ENCODE measurements at regions not wholly inside any gene's neighbourhood (a gene's known extent, or its start where the extent isn't known, plus 50 kb on each side); places are given as distances from the start of the nearest gene placed in this dataset.
A peak's percentile ranks its signal among the peaks of the same experiment; 100 is the strongest.

GRCh38 chr7:128152721-128153120, 88.4 kb upstream of the LEP start:
- no peak for DNase-seq
- 84 to 88% methylated on average over 6 of the region's 6 CpGs for WGBS, 2 donors
- Histone ChIP-seq H3K36me3 (no peaks in the 10 kb centered on the region), H3K27me3 (no peaks in the 10 kb centered on the region), H3K9me3 (no peaks in the 10 kb centered on the region), H3K4me3 (no peak overlapping the region), H3K4me1 (no peaks in the 10 kb centered on the region), H3K27ac (no peak overlapping the region)
- TF ChIP-seq POLR2A (IDR thresholded peaks at IDR 0.05), result no peak
- TF ChIP-seq CTCF (IDR thresholded peaks at IDR 0.05), result no peak
- TF ChIP-seq POLR2AphosphoS5 (IDR thresholded peaks at IDR 0.05), result no peak
- no peak for TF ChIP-seq EP300 (IDR thresholded peaks at IDR 0.05)
- no peak for ATAC-seq (ENCODE audit: low FRiP score in 2 of 2)

GRCh38 chr7:128153436-128153835, 87.6 kb upstream of the LEP start:
- no peak for ATAC-seq (ENCODE audit: low FRiP score in 2 of 2)
- no peak overlapping the region for H3K27ac ChIP-seq
- H3K4me3 ChIP-seq, result no peak overlapping the region
- no peaks in the 10 kb centered on the region for H3K36me3 ChIP-seq
- DNase-seq, result peak in 1 of 2 donors; percentile 6
- H3K4me1 ChIP-seq, result no peaks in the 10 kb centered on the region
- no peaks in the 10 kb centered on the region for H3K9me3 ChIP-seq
- H3K27me3 ChIP-seq, result no peaks in the 10 kb centered on the region
- no peak for TF ChIP-seq POLR2AphosphoS5 (IDR thresholded peaks at IDR 0.05)
- TF ChIP-seq CTCF (IDR thresholded peaks at IDR 0.05), result no peak
- no peak for TF ChIP-seq POLR2A (IDR thresholded peaks at IDR 0.05)
- no peak for TF ChIP-seq EP300 (IDR thresholded peaks at IDR 0.05)
- 91 to 95% methylated on average over 3 to 6 of the region's 6 CpGs for WGBS, 2 donors

GRCh38 chr7:128154504-128154903, 86.6 kb upstream of the LEP start:
- no peaks in the 10 kb centered on the region for H3K4me1 ChIP-seq
- TF ChIP-seq POLR2A (IDR thresholded peaks at IDR 0.05) (no peak), CTCF (IDR thresholded peaks at IDR 0.05) (no peak), POLR2AphosphoS5 (IDR thresholded peaks at IDR 0.05) (no peak), EP300 (IDR thresholded peaks at IDR 0.05) (no peak)
- no peaks in the 10 kb centered on the region for H3K27me3 ChIP-seq
- DNase-seq (no peak), ATAC-seq (ENCODE audit: low FRiP score in 2 of 2) (no peak)
- H3K36me3 ChIP-seq, result no peaks in the 10 kb centered on the region
- 52 to 88% methylated on average over 1 of the region's 1 CpG for WGBS, 2 donors
- H3K4me3 ChIP-seq, result no peak overlapping the region
- H3K27ac ChIP-seq, result no peak overlapping the region
- no peaks in the 10 kb centered on the region for H3K9me3 ChIP-seq

GRCh38 chr7:128155100-128155740, 85.9 kb upstream of the LEP start:
- Histone ChIP-seq H3K4me1 (no peaks in the 10 kb centered on the region), H3K9me3 (no peaks in the 10 kb centered on the region), H3K27ac (no peak overlapping the region), H3K27me3 (no peaks in the 10 kb centered on the region), H3K4me3 (no peak overlapping the region), H3K36me3 (no peaks in the 10 kb centered on the region)
- 59 to 77% methylated on average over 7 to 12 of the region's 12 CpGs for WGBS, 2 donors
- DNase-seq (peak in 1 of 2 donors; percentile 10), ATAC-seq (ENCODE audit: low FRiP score in 2 of 2) (no peak)
- no peak for TF ChIP-seq POLR2A (IDR thresholded peaks at IDR 0.05)
- TF ChIP-seq EP300 (IDR thresholded peaks at IDR 0.05), result no peak
- no peak for TF ChIP-seq POLR2AphosphoS5 (IDR thresholded peaks at IDR 0.05)
- no peak for TF ChIP-seq CTCF (IDR thresholded peaks at IDR 0.05)

- WGBS, 2 donors, result 72 to 89% methylated on average over 7 of the region's 7 CpGs
- no peaks in the 10 kb centered on the region for H3K36me3 ChIP-seq
- H3K4me1 ChIP-seq, result no peaks in the 10 kb centered on the region
- H3K27me3 ChIP-seq, result no peaks in the 10 kb centered on the region
- no peak overlapping the region for H3K4me3 ChIP-seq
- no peak for ATAC-seq (ENCODE audit: low FRiP score in 2 of 2)
- no peak overlapping the region for H3K27ac ChIP-seq
- H3K9me3 ChIP-seq, result no peaks in the 10 kb centered on the region
- TF ChIP-seq POLR2AphosphoS5 (IDR thresholded peaks at IDR 0.05) (no peak), EP300 (IDR thresholded peaks at IDR 0.05) (no peak), POLR2A (IDR thresholded peaks at IDR 0.05) (no peak), CTCF (IDR thresholded peaks at IDR 0.05) (no peak)
- no peak for DNase-seq
These were observed 83.2 kb upstream of the LEP start for GRCh38 chr7:128157906-128158305.
